IMR-90 (cell line): ENCODE measurements at regions not wholly inside any gene's neighbourhood (a gene's known extent, or its start where the extent isn't known, plus 50 kb on each side); places are given as distances from the start of the nearest gene placed in this dataset.

Experiments
- ATAC-seq: fragments of 200-7000 bp; cut with Tn5 transposase; 2 replicates; pipeline ENCODE4 v1.9.1; 2020; ENCODE audit warnings: low read depth, mild to moderate bottlenecking, moderate library complexity
- BruUV-seq: library from RNA; stranded (reverse); fragments of 400-500 nt; replicated peaks from 2 replicates; lab custom pipeline; 2021; lab: Mats Ljungman, UMichigan
- CTCF ChIA-PET: fragments of 300-600 bp; formaldehyde crosslinking; extraction: SDS; loops from one replicate; lab custom pipeline; 2021; ENCODE audit warnings: antibody characterized with exemption; lab: Yijun Ruan, JAX
- POLR2A ChIA-PET: fragments of 300-600 bp; sonication (Branson Sonifier 250); formaldehyde crosslinking; loops from one replicate; lab custom pipeline; 2022; ENCODE audit warnings: antibody characterized with exemption; ENCODE audit not compliant: unreplicated experiment; lab: Charles Lee
- DNase-seq: peaks from one replicate; pipeline ENCODE4 v3.0.0; 2013
- H2AFZ ChIP-seq: replicated peaks from 2 replicates; pipeline ENCODE3; 2013; ENCODE audit warnings: low read length, mild to moderate bottlenecking; ENCODE audit not compliant: poor library complexity
- H2AK5ac ChIP-seq: 2 replicates; pipeline ENCODE4 v1.6.1; 2013; ENCODE audit warnings: low read depth, low read length, inconsistent platforms
- H2AK9ac ChIP-seq: replicated peaks from 2 replicates; pipeline ENCODE3; 2013; ENCODE audit warnings: mild to moderate bottlenecking, low read depth, low read length, moderate library complexity; ENCODE audit not compliant: poor library complexity
- H2BK120ac ChIP-seq: 2 replicates; pipeline ENCODE4 v1.6.1; 2013; ENCODE audit warnings: low read depth, low read length, inconsistent platforms
- H2BK15ac ChIP-seq: 3 replicates; pipeline ENCODE4 v1.6.1; 2013; ENCODE audit warnings: low read depth, low read length, inconsistent platforms
- H2BK20ac ChIP-seq: 2 replicates; pipeline ENCODE4 v1.6.1; 2013; ENCODE audit warnings: low read depth, mild to moderate bottlenecking, inconsistent platforms, low read length, moderate library complexity
- H2BK5ac ChIP-seq: 2 replicates; pipeline ENCODE4 v1.6.1; 2013; ENCODE audit warnings: mild to moderate bottlenecking, low read depth, low read length, inconsistent platforms; ENCODE audit not compliant: poor library complexity, severe bottlenecking
- H3K14ac ChIP-seq: replicated peaks from 2 replicates; pipeline ENCODE4 v1.6.1; 2013; ENCODE audit warnings: low read depth, low read length, inconsistent platforms
- H3K18ac ChIP-seq: 2 replicates; pipeline ENCODE4 v1.6.1; 2013; ENCODE audit warnings: low read depth, low read length, control low read depth
- H3K23ac ChIP-seq: 2 replicates; pipeline ENCODE4 v1.6.1; 2013; ENCODE audit warnings: low read depth, low read length, inconsistent platforms
- H3K27ac ChIP-seq: 2 replicates; pipeline ENCODE4 v1.5.1; 2013; ENCODE audit warnings: mild to moderate bottlenecking, control low read depth, low read length; ENCODE audit not compliant: insufficient read depth
- H3K27me3 ChIP-seq: 2 replicates; pipeline ENCODE4 v1.6.1; 2013; ENCODE audit warnings: low read length; ENCODE audit not compliant: control insufficient read depth, insufficient read depth
- H3K36me3 ChIP-seq: 2 replicates; pipeline ENCODE4 v1.6.1; 2013; ENCODE audit warnings: low read length, mixed read lengths; ENCODE audit not compliant: control insufficient read depth, insufficient read depth
- H3K4ac ChIP-seq: 2 replicates; pipeline ENCODE4 v1.6.1; 2013; ENCODE audit warnings: low read depth, low read length, inconsistent platforms
- H3K4me1 ChIP-seq: 2 replicates; pipeline ENCODE4 v1.6.1; 2013; ENCODE audit warnings: low read length, mixed read lengths; ENCODE audit not compliant: control insufficient read depth, insufficient read depth
- H3K4me2 ChIP-seq: 2 replicates; pipeline ENCODE4 v1.6.1; 2013; ENCODE audit warnings: low read depth, mild to moderate bottlenecking, control low read depth, low read length, moderate library complexity
- H3K4me3 ChIP-seq: 2 replicates; pipeline ENCODE4 v1.5.1; 2013; ENCODE audit warnings: low read depth, mild to moderate bottlenecking, control low read depth, low read length, moderate library complexity; ENCODE audit not compliant: insufficient read depth
- H3K56ac ChIP-seq: 2 replicates; pipeline ENCODE4 v1.6.1; 2013; ENCODE audit warnings: low read length, inconsistent platforms; ENCODE audit not compliant: insufficient read depth; ENCODE audit errors: extremely low read depth
- H3K79me1 ChIP-seq, 2 experiments: 2 replicates each; pipeline ENCODE4 v1.6.1; 2013; ENCODE audit warnings: low read length in 2 of 2, inconsistent platforms in 1 of 2, low read depth in 1 of 2
- H3K9ac ChIP-seq: 2 replicates; pipeline ENCODE4 v1.6.1; 2013; ENCODE audit warnings: low read depth, low read length, control low read depth
- H3K9me1 ChIP-seq: 2 replicates; pipeline ENCODE4 v1.6.1; 2013; ENCODE audit warnings: low read length, inconsistent platforms; ENCODE audit not compliant: insufficient read depth
- H3K9me3 ChIP-seq: 2 replicates; pipeline ENCODE4 v1.6.1; 2013; ENCODE audit warnings: low read length; ENCODE audit not compliant: control insufficient read depth, insufficient read depth
- H4K20me1 ChIP-seq: 2 replicates; pipeline ENCODE4 v1.6.1; 2013; ENCODE audit warnings: low read length, inconsistent platforms; ENCODE audit not compliant: insufficient read depth
- H4K5ac ChIP-seq: 2 replicates; pipeline ENCODE4 v1.6.1; 2013; ENCODE audit warnings: mild to moderate bottlenecking, low read depth, low read length, control low read depth
- H4K8ac ChIP-seq, 2 experiments: 2 replicates each; pipeline ENCODE4 v1.6.1; 2013; ENCODE audit warnings: low read depth in 2 of 2, low read length in 2 of 2, control low read depth in 1 of 2, inconsistent platforms in 1 of 2
- H4K91ac ChIP-seq: 2 replicates; pipeline ENCODE4 v1.6.1; 2013; ENCODE audit warnings: low read depth, low read length, inconsistent platforms; ENCODE audit not compliant: insufficient read depth
- BHLHE40 ChIP-seq: fragments of 150-350 bp; IDR thresholded peaks from 2 replicates; pipeline ENCODE4 v1.6.1; 2016; ENCODE audit warnings: mild to moderate bottlenecking, low read depth, low read length
- CEBPB ChIP-seq: IDR thresholded peaks from 2 replicates; pipeline ENCODE4 v1.6.1; 2012; ENCODE audit warnings: low read depth, low read length, improper control_type of control experiment
- FOS ChIP-seq: fragments of 150-350 bp; IDR thresholded peaks from 2 replicates; pipeline ENCODE4 v1.6.1; 2016; ENCODE audit warnings: low read depth, low read length
- MAFK ChIP-seq: IDR thresholded peaks from 2 replicates; pipeline ENCODE4 v1.6.1; 2012; ENCODE audit warnings: low read depth, low read length, improper control_type of control experiment
- MAZ ChIP-seq: IDR thresholded peaks from 2 replicates; pipeline ENCODE4 v1.6.1; 2012; ENCODE audit warnings: low read depth, mild to moderate bottlenecking, low read length, improper control_type of control experiment, moderate library complexity, borderline replicate concordance
- MXI1 ChIP-seq: IDR thresholded peaks from 2 replicates; pipeline ENCODE4 v1.6.1; 2012; ENCODE audit warnings: low read depth, mild to moderate bottlenecking, low read length, moderate library complexity, borderline replicate concordance
- NFE2L2 ChIP-seq: fragments of 150-350 bp; IDR thresholded peaks from 2 replicates; pipeline ENCODE4 v1.6.1; 2016; ENCODE audit warnings: low read depth, mild to moderate bottlenecking, low read length
- RAD21 ChIP-seq: IDR thresholded peaks from 2 replicates; pipeline ENCODE4 v1.6.1; 2012; ENCODE audit warnings: low read length, improper control_type of control experiment
- RCOR1 ChIP-seq: IDR thresholded peaks from 2 replicates; pipeline ENCODE4 v1.6.1; 2012; ENCODE audit warnings: mild to moderate bottlenecking, low read length, improper control_type of control experiment; ENCODE audit not compliant: insufficient replicate concordance
- RFX5 ChIP-seq: IDR thresholded peaks from 2 replicates; pipeline ENCODE4 v1.8.0; 2012; ENCODE audit warnings: low read depth, mild to moderate bottlenecking, low read length, moderate library complexity
- SMC3 ChIP-seq: fragments of 150-350 bp; IDR thresholded peaks from 2 replicates; pipeline ENCODE4 v1.6.1; 2016; ENCODE audit warnings: low read depth, mild to moderate bottlenecking, antibody characterized with exemption, low read length, moderate library complexity
- WGBS, 2 experiments: methylation state at CpG; one replicate each; pipeline versions ENCODE4 v1.1.5 to v1.1.7; 2013; ENCODE audit warnings: missing lambda C conversion rate in 2 of 2; ENCODE audit not compliant: insufficient read length in 1 of 2; ENCODE audit errors: extremely low coverage in 2 of 2; 5-methylcytosine and 5-hydroxymethylcytosine counted together
- dilution Hi-C: fragments of 300-500 bp; cut with HindIII; formaldehyde crosslinking; loops from one replicate; pipeline ENCODE4 v1.14.3; 2018; ENCODE audit warnings: low sequenced_read_pairs; ENCODE audit not compliant: unreplicated experiment
- in situ Hi-C: fragments of 300-500 bp; cut with MboI; formaldehyde crosslinking; loops from 3 replicates; pipeline ENCODE4 v1.14.3; 2019; ENCODE audit warnings: low sequenced_read_pairs, inconsistent platforms, mixed read lengths
- intact Hi-C: fragments of 100-400 bp; cut with micrococcal nuclease; formaldehyde crosslinking; loops from 2 replicates; pipeline ENCODE4 v1.10.0; 2022
- TF ChIP-seq, protein P1 (sequence below): fragments of 150-350 bp; IDR thresholded peaks from 2 replicates; pipeline ENCODE4 v1.6.1; 2016; ENCODE audit warnings: low read depth, mild to moderate bottlenecking, low read length, moderate library complexity, borderline replicate concordance
- TF ChIP-seq, protein P2 (sequence below): fragments of 150-350 bp; IDR thresholded peaks from 2 replicates; pipeline ENCODE4 v1.6.1; 2017; ENCODE audit warnings: mild to moderate bottlenecking, antibody characterized with exemption, low read length, low read depth

DNA sequence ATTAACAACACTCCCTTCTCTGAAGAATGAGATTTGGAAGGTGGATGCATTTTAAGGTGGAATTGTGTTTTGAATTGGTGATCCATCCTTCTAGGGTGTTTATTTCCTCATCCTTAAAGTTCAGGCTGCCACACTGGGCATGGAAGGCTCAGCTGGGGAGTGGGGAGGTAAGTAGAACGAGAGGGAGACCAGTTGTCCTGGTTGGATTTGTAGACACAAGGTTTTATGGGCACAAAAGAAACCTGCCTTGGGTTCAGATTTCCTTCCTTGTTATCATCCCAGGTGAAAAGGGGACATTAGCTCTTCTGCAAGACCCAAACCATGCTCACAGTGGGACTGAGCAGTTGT lies 101.0 kb upstream of the SIX3 start:
- dilution Hi-C loops (no loop called here), in situ Hi-C loops (no loop called here), intact Hi-C loops (no loop called here)
- Histone ChIP-seq H4K20me1 (no peaks in the 10 kb centered on the region), H3K4ac (no peak overlapping the region), H2BK15ac (no peak overlapping the region), H3K14ac (no peak overlapping the region), H3K9ac (no peak overlapping the region), H3K27me3 (peaks cover 9% of the 10 kb centered on the region), H2AFZ (no peak overlapping the region), H3K4me3 (no peak overlapping the region), H3K9me3 (no peaks in the 10 kb centered on the region), H3K56ac (no peak overlapping the region), H2BK5ac (no peak overlapping the region), H4K5ac (no peak overlapping the region), H2AK9ac (no peak overlapping the region), H3K9me1 (no peaks in the 10 kb centered on the region), H3K4me1 (no peaks in the 10 kb centered on the region), H3K79me1 (no peaks in the 10 kb centered on the region), H2AK5ac (no peak overlapping the region), H3K23ac (no peak overlapping the region), H2BK20ac (no peak overlapping the region), H3K36me3 (no peaks in the 10 kb centered on the region), H2BK120ac (no peak overlapping the region), H3K18ac (no peak overlapping the region), H4K8ac (no peak overlapping the region), H3K27ac (no peak overlapping the region), H3K4me2 (no peak overlapping the region), H4K91ac (no peak overlapping the region)
- ATAC-seq (no peak), DNase-seq (no peak)
- ChIA-PET CTCF (no interaction called here), POLR2A (no interaction called here)
- TF ChIP-seq NFE2L2 (no peak), MAFK (no peak), MAZ (no peak), SMC3 (no peak), RFX5 (no peak), BHLHE40 (no peak), RCOR1 (no peak), RAD21 (no peak), CEBPB (no peak), FOS (no peak), MXI1 (no peak)
- TF ChIP-seq, protein P1, sequence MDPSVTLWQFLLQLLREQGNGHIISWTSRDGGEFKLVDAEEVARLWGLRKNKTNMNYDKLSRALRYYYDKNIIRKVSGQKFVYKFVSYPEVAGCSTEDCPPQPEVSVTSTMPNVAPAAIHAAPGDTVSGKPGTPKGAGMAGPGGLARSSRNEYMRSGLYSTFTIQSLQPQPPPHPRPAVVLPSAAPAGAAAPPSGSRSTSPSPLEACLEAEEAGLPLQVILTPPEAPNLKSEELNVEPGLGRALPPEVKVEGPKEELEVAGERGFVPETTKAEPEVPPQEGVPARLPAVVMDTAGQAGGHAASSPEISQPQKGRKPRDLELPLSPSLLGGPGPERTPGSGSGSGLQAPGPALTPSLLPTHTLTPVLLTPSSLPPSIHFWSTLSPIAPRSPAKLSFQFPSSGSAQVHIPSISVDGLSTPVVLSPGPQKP, result no peak
- TF ChIP-seq, protein P2, sequence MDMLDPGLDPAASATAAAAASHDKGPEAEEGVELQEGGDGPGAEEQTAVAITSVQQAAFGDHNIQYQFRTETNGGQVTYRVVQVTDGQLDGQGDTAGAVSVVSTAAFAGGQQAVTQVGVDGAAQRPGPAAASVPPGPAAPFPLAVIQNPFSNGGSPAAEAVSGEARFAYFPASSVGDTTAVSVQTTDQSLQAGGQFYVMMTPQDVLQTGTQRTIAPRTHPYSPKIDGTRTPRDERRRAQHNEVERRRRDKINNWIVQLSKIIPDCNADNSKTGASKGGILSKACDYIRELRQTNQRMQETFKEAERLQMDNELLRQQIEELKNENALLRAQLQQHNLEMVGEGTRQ, result no peak
- no TSS peak for BruUV-seq
- no CpG with 5 or more reads among the region's 1 CpG for WGBS, 2 experiments
